Prostate gland (tissue), 2 donors: ENCODE measurements at regions not wholly inside any gene's neighbourhood (a gene's known extent, or its start where the extent isn't known, plus 50 kb on each side); places are given as distances from the start of the nearest gene placed in this dataset.
"Not testable (repeated sequence)": the region's sequence is repeated elsewhere in the genome, so short reads cannot be mapped to it uniquely, and the experiment has no call there.

ENCODE experiments used
- DNase-seq: peaks from one replicate; pipeline ENCODE4 v3.0.0-alpha.2; 2019; ENCODE audit warnings: low spot score
- H3K27ac ChIP-seq, 2 donors: fragments of 200-600 bp; sonication (generic); 2 replicates each; pipeline ENCODE4 v1.5.1; 2017 to 2019
- H3K27me3 ChIP-seq: fragments of 200-600 bp; sonication (generic); replicated peaks from 2 replicates; pipeline ENCODE4 v1.5.1; 2019; ENCODE audit not compliant: insufficient read depth
- H3K36me3 ChIP-seq, 2 donors: fragments of 200-600 bp; sonication (generic); 1 replicate in 1 of 2; 2 replicates in 1 of 2; pipeline versions ENCODE4 v1.5.1 to v1.8.1; 2017 to 2019
- H3K4me1 ChIP-seq: fragments of 200-600 bp; sonication (generic); replicated peaks from 2 replicates; pipeline ENCODE4 v1.5.1; 2019
- H3K4me3 ChIP-seq, 2 donors: fragments of 200-600 bp; sonication (generic); 2 replicates each; pipeline ENCODE4 v1.5.1; 2017 to 2019
- H3K9me3 ChIP-seq: fragments of 200-600 bp; sonication (generic); 2 replicates; pipeline ENCODE4 v1.5.1; 2017
- CTCF ChIP-seq, 4 experiments: fragments of 200-600 bp in 2 of 4; fragments of 450-650 bp in 2 of 4; sonication (generic) in 2 of 4; IDR thresholded peaks; 1 replicate in 3 of 4; 2 replicates in 1 of 4; pipeline ENCODE4 v1.5.1; 2016 to 2019; ENCODE audit warnings: antibody characterized with exemption in 4 of 4, mild to moderate bottlenecking in 2 of 4, moderate library complexity in 2 of 4
- POLR2A ChIP-seq: fragments of 450-650 bp; IDR thresholded peaks from one replicate; pipeline ENCODE4 v1.6.1; 2016; ENCODE audit warnings: antibody characterized with exemption, mild to moderate bottlenecking
- POLR2AphosphoS5 ChIP-seq: sonication (generic); formaldehyde crosslinking; IDR thresholded peaks from one replicate; pipeline ENCODE4 v1.6.1; 2017; ENCODE audit warnings: antibody characterized with exemption
- WGBS: methylation state at CpG from one replicate; pipeline ENCODE4 v1.1.5; 2018; 5-methylcytosine and 5-hydroxymethylcytosine counted together
- intact Hi-C: fragments of 100-400 bp; cut with DNase I; formaldehyde crosslinking; loops from one replicate; pipeline ENCODE4 v1.14.2; 2022

DNA sequence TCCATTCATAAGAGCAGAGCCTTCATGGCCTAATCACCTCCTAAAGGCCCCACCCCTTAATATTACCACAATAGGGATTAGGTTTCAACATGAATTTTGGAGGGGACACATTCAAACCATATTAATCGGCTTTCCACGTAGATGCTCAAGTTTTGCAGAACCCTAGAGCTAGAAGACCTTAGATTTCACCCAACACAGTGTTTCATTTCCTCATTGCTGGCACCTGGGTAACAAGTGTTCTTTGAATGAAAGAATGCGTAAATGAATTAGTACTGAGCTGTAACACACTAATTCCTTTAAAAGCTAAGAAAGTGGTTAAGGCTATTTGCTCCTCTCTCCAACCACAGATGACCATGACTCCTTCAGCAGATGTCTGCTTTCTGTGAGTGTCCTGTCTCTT is 252.5 kb downstream of the SMAD2 start:
- H3K4me1 ChIP-seq = no peaks in the 10 kb centered on the region
- no peak overlapping the region for H3K27ac ChIP-seq
- intact Hi-C loops = no loop called here
- H3K27me3 ChIP-seq = no peaks in the 10 kb centered on the region
- H3K9me3 ChIP-seq = no peaks in the 10 kb centered on the region
- DNase-seq = no peak
- H3K4me3 ChIP-seq = no peak overlapping the region
- 96% methylated on average over 3 of the region's 3 CpGs for WGBS
- no peak for TF ChIP-seq CTCF (IDR thresholded peaks at IDR 0.05)
- no peak for TF ChIP-seq POLR2AphosphoS5
- TF ChIP-seq POLR2A = no peak
- no peaks in the 10 kb centered on the region for H3K36me3 ChIP-seq

DNA sequence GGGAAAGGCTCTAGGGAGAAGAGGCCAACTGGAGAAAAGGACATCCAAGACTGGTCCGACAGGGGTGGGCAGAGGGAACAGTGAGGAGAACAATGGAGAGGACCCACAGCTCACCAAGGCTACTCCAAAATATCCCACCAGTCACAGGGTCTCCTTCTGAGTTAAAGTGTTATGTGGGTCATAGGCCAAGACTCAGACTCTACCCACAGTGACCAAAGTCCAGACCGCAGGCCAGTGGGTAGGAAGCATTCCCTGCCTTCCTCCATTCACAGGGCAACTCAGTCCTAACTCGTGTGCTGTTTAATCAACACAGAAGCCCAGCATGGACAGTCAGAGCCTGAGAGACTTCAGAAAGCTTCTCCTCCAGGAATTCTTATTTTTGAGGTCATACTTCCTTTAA is 260.6 kb downstream of the SMAD2 start:
- no peaks in the 10 kb centered on the region for H3K27me3 ChIP-seq
- 79% methylated on average over 3 of the region's 3 CpGs for WGBS
- H3K4me3 ChIP-seq = no peak overlapping the region
- no peaks in the 10 kb centered on the region for H3K9me3 ChIP-seq
- H3K27ac ChIP-seq = no peak overlapping the region
- H3K36me3 ChIP-seq = no peaks in the 10 kb centered on the region
- intact Hi-C loops = no loop called here
- H3K4me1 ChIP-seq = no peaks in the 10 kb centered on the region
- DNase-seq = no peak
- TF ChIP-seq POLR2A (no peak), CTCF (IDR thresholded peaks at IDR 0.05) (no peak), POLR2AphosphoS5 (no peak)

DNA sequence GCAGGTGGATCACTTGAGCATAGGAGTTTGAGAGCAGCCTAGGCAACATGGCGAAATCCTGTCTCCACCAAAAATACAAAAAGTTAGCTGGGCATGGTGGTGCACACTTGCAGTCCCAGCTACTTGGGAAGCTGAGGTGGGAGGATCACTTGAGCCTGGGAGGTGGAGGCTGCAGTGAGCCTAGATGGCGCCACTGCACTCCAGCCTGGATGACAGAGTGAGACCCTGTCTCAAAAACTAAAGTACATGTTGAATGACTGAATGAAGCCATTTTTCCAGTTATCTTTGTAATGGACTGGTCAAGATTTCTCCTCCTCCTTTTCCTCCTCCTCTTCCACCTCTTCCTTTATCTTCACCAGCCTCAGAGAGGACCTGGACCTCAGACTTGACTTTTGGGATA is 272.0 kb downstream of the SMAD2 start:
- H3K27ac ChIP-seq = no peak overlapping the region
- 83% methylated on average over 2 of the region's 2 CpGs for WGBS
- H3K4me3 ChIP-seq = no peak overlapping the region
- TF ChIP-seq POLR2A (no peak), CTCF (IDR thresholded peaks at IDR 0.05) (no peak), POLR2AphosphoS5 (no peak)
- no peaks in the 10 kb centered on the region for H3K36me3 ChIP-seq
- intact Hi-C loops = no loop called here
- H3K9me3 ChIP-seq = no peaks in the 10 kb centered on the region
- no peaks in the 10 kb centered on the region for H3K4me1 ChIP-seq
- no peak for DNase-seq
- H3K27me3 ChIP-seq = no peaks in the 10 kb centered on the region

GRCh38 chr18:47654988-47655387 is 275.5 kb downstream of the SMAD2 start:
- TF ChIP-seq POLR2A (no peak), CTCF (IDR thresholded peaks at IDR 0.05) (no peak), POLR2AphosphoS5 (no peak)
- Histone ChIP-seq H3K9me3 (no peaks in the 10 kb centered on the region), H3K4me1 (no peaks in the 10 kb centered on the region), H3K36me3 (no peaks in the 10 kb centered on the region), H3K27ac (no peak overlapping the region), H3K27me3 (no peaks in the 10 kb centered on the region), H3K4me3 (no peak overlapping the region)
- no peak for DNase-seq
- intact Hi-C loops = no loop called here

GRCh38 chr18:47644896-47645295 is 285.6 kb downstream of the SMAD2 start:
- no peaks in the 10 kb centered on the region for H3K36me3 ChIP-seq
- H3K27ac ChIP-seq = no peak overlapping the region
- WGBS = 64% methylated on average over 1 of the region's 1 CpG
- no peaks in the 10 kb centered on the region for H3K9me3 ChIP-seq
- no peaks in the 10 kb centered on the region for H3K4me1 ChIP-seq
- no peak for TF ChIP-seq CTCF (IDR thresholded peaks at IDR 0.05)
- TF ChIP-seq POLR2AphosphoS5 = no peak
- no peak for TF ChIP-seq POLR2A
- no peak for DNase-seq
- no peaks in the 10 kb centered on the region for H3K27me3 ChIP-seq
- H3K4me3 ChIP-seq = no peak overlapping the region
- intact Hi-C loops = no loop called here

DNA sequence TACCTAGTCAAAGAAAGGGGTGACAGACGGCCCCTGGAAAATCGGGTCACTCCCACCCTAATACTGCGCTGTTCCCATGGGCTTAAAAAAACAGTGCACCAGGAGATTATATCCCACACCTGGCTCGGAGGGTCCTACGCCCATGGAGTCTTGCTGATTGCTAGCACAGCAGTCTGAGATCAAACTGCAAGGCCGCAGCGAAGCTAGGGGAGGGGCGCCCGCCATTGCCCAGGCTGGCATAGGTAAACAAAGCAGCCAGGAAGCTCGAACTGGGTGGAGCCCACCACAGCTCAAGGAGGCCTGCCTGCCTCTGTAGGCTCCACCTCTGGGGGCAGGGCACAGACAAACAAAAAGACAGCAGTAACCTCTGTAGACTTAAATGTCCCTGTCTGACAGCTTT is 292.9 kb downstream of the SMAD2 start:
- H3K36me3 ChIP-seq, H3K27me3 ChIP-seq, H3K4me3 ChIP-seq, H3K27ac ChIP-seq, intact Hi-C loops, DNase-seq, H3K4me1 ChIP-seq, H3K9me3 ChIP-seq: not testable (repeated sequence)
- WGBS = 84% methylated on average over 9 of the region's 10 CpGs
